ENCODE measurements at regions not wholly inside any gene's neighbourhood (a gene's known extent, or its start where the extent isn't known, plus 50 kb on each side); places are given as distances from the start of the nearest gene placed in this dataset.

GRCh38 chr10:20970044-20970443, 72.9 kb upstream of the NEBL start:
- TF ChIP-seq, protein P1, sequence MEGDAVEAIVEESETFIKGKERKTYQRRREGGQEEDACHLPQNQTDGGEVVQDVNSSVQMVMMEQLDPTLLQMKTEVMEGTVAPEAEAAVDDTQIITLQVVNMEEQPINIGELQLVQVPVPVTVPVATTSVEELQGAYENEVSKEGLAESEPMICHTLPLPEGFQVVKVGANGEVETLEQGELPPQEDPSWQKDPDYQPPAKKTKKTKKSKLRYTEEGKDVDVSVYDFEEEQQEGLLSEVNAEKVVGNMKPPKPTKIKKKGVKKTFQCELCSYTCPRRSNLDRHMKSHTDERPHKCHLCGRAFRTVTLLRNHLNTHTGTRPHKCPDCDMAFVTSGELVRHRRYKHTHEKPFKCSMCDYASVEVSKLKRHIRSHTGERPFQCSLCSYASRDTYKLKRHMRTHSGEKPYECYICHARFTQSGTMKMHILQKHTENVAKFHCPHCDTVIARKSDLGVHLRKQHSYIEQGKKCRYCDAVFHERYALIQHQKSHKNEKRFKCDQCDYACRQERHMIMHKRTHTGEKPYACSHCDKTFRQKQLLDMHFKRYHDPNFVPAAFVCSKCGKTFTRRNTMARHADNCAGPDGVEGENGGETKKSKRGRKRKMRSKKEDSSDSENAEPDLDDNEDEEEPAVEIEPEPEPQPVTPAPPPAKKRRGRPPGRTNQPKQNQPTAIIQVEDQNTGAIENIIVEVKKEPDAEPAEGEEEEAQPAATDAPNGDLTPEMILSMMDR (IDR thresholded peaks at IDR 0.05 in 8 of 11, conservative IDR thresholded peaks at IDR 0.05 in 3 of 11), result no peak
- TF ChIP-seq POLR2AphosphoS5 (IDR thresholded peaks at IDR 0.05) (no peak), POLR2A (IDR thresholded peaks at IDR 0.05) (no peak)
